ENCODE measurements at regions not wholly inside any gene's neighbourhood (a gene's known extent, or its start where the extent isn't known, plus 50 kb on each side); places are given as distances from the start of the nearest gene placed in this dataset.

DNA sequence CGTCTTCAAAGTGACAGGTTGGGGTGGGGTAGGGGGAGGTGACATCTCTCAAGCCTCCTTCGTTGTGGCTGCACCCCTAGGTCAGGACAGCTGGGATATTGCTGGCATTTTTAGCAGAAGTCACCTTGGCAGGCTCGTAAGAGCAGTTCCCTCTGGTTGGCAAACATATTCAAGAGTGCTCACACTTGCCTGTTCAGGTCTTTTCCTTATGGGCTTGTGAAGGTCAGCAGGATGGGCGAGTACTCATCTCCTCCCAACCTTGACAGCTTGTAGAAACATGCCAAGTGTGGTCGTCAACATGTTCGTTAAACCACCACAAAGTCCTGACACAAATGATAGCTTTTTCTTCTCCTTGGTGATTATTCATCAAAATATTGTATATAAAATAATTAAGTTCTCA lies 113.6 kb downstream of the HDGFL1 start:
- H2BK12ac ChIP-seq (ENCODE audit: insufficient read length, low read depth, low read length): no peak overlapping the region
- no peak overlapping the region for H2AK5ac ChIP-seq (ENCODE audit: insufficient read length, low read length)
- H3K27me3 Mint-ChIP-seq (ENCODE audit: low read depth): no peaks in the 10 kb centered on the region
- H3K4me1 ChIP-seq (ENCODE audit: insufficient read depth, low read length): no peaks in the 10 kb centered on the region
- no peak overlapping the region for H3K27ac ChIP-seq (ENCODE audit: insufficient read length, low read depth, low read length)
- no peak overlapping the region for H3K4me2 ChIP-seq (ENCODE audit: insufficient read depth, insufficient read length, low read length)
- H3K27ac Mint-ChIP-seq: no peak overlapping the region
- H3K56ac ChIP-seq (ENCODE audit: insufficient read length, low read depth, low read length): no peak overlapping the region
- H3K79me2 ChIP-seq (ENCODE audit: insufficient read depth, low read length): no peaks in the 10 kb centered on the region
- no peak overlapping the region for H3K18ac ChIP-seq (ENCODE audit: insufficient read length, low read depth, low read length)
- H3T11ph ChIP-seq (ENCODE audit: low read length): no peak overlapping the region
- no peak overlapping the region for H2AFZ ChIP-seq (ENCODE audit: low read length)
- TF ChIP-seq, protein P1, sequence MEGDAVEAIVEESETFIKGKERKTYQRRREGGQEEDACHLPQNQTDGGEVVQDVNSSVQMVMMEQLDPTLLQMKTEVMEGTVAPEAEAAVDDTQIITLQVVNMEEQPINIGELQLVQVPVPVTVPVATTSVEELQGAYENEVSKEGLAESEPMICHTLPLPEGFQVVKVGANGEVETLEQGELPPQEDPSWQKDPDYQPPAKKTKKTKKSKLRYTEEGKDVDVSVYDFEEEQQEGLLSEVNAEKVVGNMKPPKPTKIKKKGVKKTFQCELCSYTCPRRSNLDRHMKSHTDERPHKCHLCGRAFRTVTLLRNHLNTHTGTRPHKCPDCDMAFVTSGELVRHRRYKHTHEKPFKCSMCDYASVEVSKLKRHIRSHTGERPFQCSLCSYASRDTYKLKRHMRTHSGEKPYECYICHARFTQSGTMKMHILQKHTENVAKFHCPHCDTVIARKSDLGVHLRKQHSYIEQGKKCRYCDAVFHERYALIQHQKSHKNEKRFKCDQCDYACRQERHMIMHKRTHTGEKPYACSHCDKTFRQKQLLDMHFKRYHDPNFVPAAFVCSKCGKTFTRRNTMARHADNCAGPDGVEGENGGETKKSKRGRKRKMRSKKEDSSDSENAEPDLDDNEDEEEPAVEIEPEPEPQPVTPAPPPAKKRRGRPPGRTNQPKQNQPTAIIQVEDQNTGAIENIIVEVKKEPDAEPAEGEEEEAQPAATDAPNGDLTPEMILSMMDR (conservative IDR thresholded peaks at IDR 0.05): no peak
- no peak overlapping the region for H3K4me3 Mint-ChIP-seq
- DNase-seq: no peak
- no peaks in the 10 kb centered on the region for H3K23me2 ChIP-seq (ENCODE audit: insufficient read length, low read depth, low read length, poor library complexity, severe bottlenecking)
- H4K8ac ChIP-seq (replicated peaks; ENCODE audit: insufficient read length, low read depth, low read length): no peak overlapping the region
- H3K4me1 Mint-ChIP-seq: no peaks in the 10 kb centered on the region
- no peak overlapping the region for H2BK15ac ChIP-seq (ENCODE audit: low read depth, low read length)
- H3K36me3 Mint-ChIP-seq (ENCODE audit: insufficient read depth in 1 of 3, low read depth in 3 of 3): no peaks in the 10 kb centered on the region
- no peak overlapping the region for H2BK5ac ChIP-seq (ENCODE audit: insufficient read length, low read length)
- no peak overlapping the region for H4K91ac ChIP-seq (ENCODE audit: insufficient read length, low read depth, low read length)
- no peak overlapping the region for H3K23ac ChIP-seq (ENCODE audit: insufficient read length, low read depth, low read length)
- no peaks in the 10 kb centered on the region for H3K79me1 ChIP-seq (ENCODE audit: insufficient read depth, low read depth, low read length, poor library complexity, severe bottlenecking)
- no peaks in the 10 kb centered on the region for H3K9me3 Mint-ChIP-seq
- no peak overlapping the region for H3K4ac ChIP-seq (ENCODE audit: low read depth, low read length)
- no peaks in the 10 kb centered on the region for H3K9me3 ChIP-seq (ENCODE audit: control insufficient read depth, low read depth, low read length)
- H3K9ac ChIP-seq (ENCODE audit: extremely low read depth, insufficient read length, low read length): no peak overlapping the region
- H2BK20ac ChIP-seq (ENCODE audit: low read depth, low read length, poor library complexity, severe bottlenecking): no peak overlapping the region
- H3K14ac ChIP-seq (ENCODE audit: insufficient read depth, low read length): no peak overlapping the region
- no peaks in the 10 kb centered on the region for H3K27me3 ChIP-seq (ENCODE audit: insufficient read depth, low read length)
- H4K5ac ChIP-seq (ENCODE audit: insufficient read length, low read depth, low read length): no peak overlapping the region
- no peak overlapping the region for H2BK120ac ChIP-seq (ENCODE audit: low read depth, low read length, poor library complexity, severe bottlenecking)
- no peaks in the 10 kb centered on the region for H4K20me1 ChIP-seq (ENCODE audit: control insufficient read depth, insufficient read depth, insufficient read length)
- no CpG with 5 or more reads among the region's 6 CpGs for WGBS (ENCODE audit: extremely low coverage, insufficient read length, low lambda C conversion rate)
